ENCODE measurements at regions not wholly inside any gene's neighbourhood (a gene's known extent, or its start where the extent isn't known, plus 50 kb on each side); places are given as distances from the start of the nearest gene placed in this dataset.

GRCh38 chr12:68507657-68508056 lies 103.0 kb upstream of the RAP1B start:
- TF ChIP-seq CTCF (IDR thresholded peaks at IDR 0.05) (no peak), POLR2A (IDR thresholded peaks at IDR 0.05) (no peak)

Data from adrenal gland (tissue), 5 donors.